SK-N-SH (cell line): ENCODE measurements at regions not wholly inside any gene's neighbourhood (a gene's known extent, or its start where the extent isn't known, plus 50 kb on each side); places are given as distances from the start of the nearest gene placed in this dataset.

Experiments used
- CTCF ChIA-PET: fragments of 300-600, 350-600 bp; formaldehyde crosslinking; extraction: SDS; loops from one replicate; lab custom pipeline; 2021; lab: Yijun Ruan, JAX
- POLR2A ChIA-PET: fragments of 350-600 bp; sonication (Branson Sonifier 250); formaldehyde crosslinking; extraction: SDS; loops from one replicate; lab custom pipeline; 2020; ENCODE audit warnings: antibody characterized with exemption, inconsistent platforms; lab: Yijun Ruan, JAX
- DNase-seq: peaks from one replicate; pipeline ENCODE4 v3.0.0; 2012
- H2AFZ ChIP-seq: fragments of 200-600 bp; sonication (generic); 2 replicates; pipeline ENCODE4 v1.8.1; 2016; ENCODE audit warnings: antibody characterized with exemption, mild to moderate bottlenecking, low read depth
- H3F3A ChIP-seq: fragments of 200-600 bp; sonication (generic); replicated peaks from 2 replicates; pipeline ENCODE3; 2016; ENCODE audit warnings: antibody characterized with exemption, mild to moderate bottlenecking; ENCODE audit not compliant: insufficient read depth
- H3K27ac ChIP-seq, 2 experiments: fragments of 200-500 bp in 1 of 2; fragments of 200-600 bp in 1 of 2; sonication (Bioruptor generic) in 1 of 2; sonication (generic), shearing (Covaris generic) in 1 of 2; 2 replicates each; pipeline versions ENCODE4 v1.5.1 to v1.6.1; 2014 to 2016; ENCODE audit warnings: low read depth in 2 of 2, inconsistent platforms in 1 of 2, low read length in 1 of 2, mild to moderate bottlenecking in 1 of 2, mixed read lengths in 1 of 2
- H3K27me3 ChIP-seq: fragments of 200-600 bp; sonication (generic), shearing (Covaris generic); 2 replicates; pipeline ENCODE4 v1.6.1; 2016; ENCODE audit warnings: mixed run types; ENCODE audit not compliant: insufficient read depth
- H3K36me3 ChIP-seq, 2 experiments: fragments of 200-500 bp in 1 of 2; fragments of 200-600 bp in 1 of 2; sonication (Bioruptor generic) in 1 of 2; sonication (generic) in 1 of 2; replicated peaks in 1 of 2; 2 replicates each; pipeline versions ENCODE3 to v1.5.1; 2014 to 2016; ENCODE audit warnings: low read length in 1 of 2, mild to moderate bottlenecking in 1 of 2; ENCODE audit not compliant: insufficient read depth in 2 of 2, control insufficient read depth in 1 of 2
- H3K4me1 ChIP-seq, 2 experiments: fragments of 200-500 bp in 1 of 2; fragments of 200-600 bp in 1 of 2; sonication (Bioruptor generic) in 1 of 2; sonication (generic), shearing (Covaris generic) in 1 of 2; 2 replicates each; pipeline versions ENCODE4 v1.5.1 to v1.6.1; 2014 to 2016; ENCODE audit warnings: low read depth in 1 of 2, low read length in 1 of 2, mixed run types in 1 of 2; ENCODE audit not compliant: insufficient read depth in 2 of 2, control insufficient read depth in 1 of 2
- H3K4me2 ChIP-seq: fragments of 200-600 bp; sonication (generic), shearing (Covaris generic); 2 replicates; pipeline ENCODE4 v1.6.1; 2017; ENCODE audit warnings: mixed run types
- H3K4me3 ChIP-seq, 2 experiments: fragments of 200-500 bp in 1 of 2; fragments of 200-600 bp in 1 of 2; sonication (Bioruptor generic) in 1 of 2; sonication (generic), shearing (Covaris generic) in 1 of 2; 2 replicates each; pipeline versions ENCODE4 v1.5.1 to v1.8.1; 2014 to 2016; ENCODE audit warnings: low read depth in 2 of 2, inconsistent platforms in 1 of 2, low read length in 1 of 2, mild to moderate bottlenecking in 1 of 2, mixed read lengths in 1 of 2, moderate library complexity in 1 of 2
- H3K79me2 ChIP-seq: fragments of 200-600 bp; sonication (generic); 2 replicates; pipeline ENCODE4 v1.8.1; 2017; ENCODE audit warnings: mild to moderate bottlenecking; ENCODE audit not compliant: insufficient read depth
- H3K9ac ChIP-seq: fragments of 200-600 bp; sonication (generic); 2 replicates; pipeline ENCODE4 v1.6.1; 2017; ENCODE audit warnings: mixed run types
- H3K9me2 ChIP-seq: fragments of 200-600 bp; sonication (generic); 2 replicates; pipeline ENCODE4 v1.6.1; 2017; ENCODE audit warnings: mixed run types
- H3K9me3 ChIP-seq: fragments of 200-600 bp; sonication (generic); 2 replicates; pipeline ENCODE4 v1.6.1; 2017; ENCODE audit warnings: mixed run types, mild to moderate bottlenecking, moderate library complexity
- H4K20me1 ChIP-seq: fragments of 200-600 bp; sonication (generic); 2 replicates; pipeline ENCODE4 v1.6.1; 2017; ENCODE audit warnings: mild to moderate bottlenecking, mixed run types; ENCODE audit not compliant: insufficient read depth
- CHD2 ChIP-seq: fragments of 150-350 bp; IDR thresholded peaks from 2 replicates; pipeline ENCODE4 v1.6.1; 2018; ENCODE audit warnings: low read length; ENCODE audit not compliant: partially characterized antibody
- EP300 ChIP-seq, 2 experiments: IDR thresholded peaks; 2 replicates each; pipeline versions ENCODE4 v1.4.0 to v1.6.1; 2012; ENCODE audit warnings: borderline replicate concordance in 1 of 2, low read depth in 1 of 2, low read length in 1 of 2
- FOSL2 ChIP-seq: IDR thresholded peaks from 2 replicates; pipeline ENCODE4 v1.4.0; 2012; ENCODE audit warnings: low read depth, mild to moderate bottlenecking, moderate library complexity, borderline replicate concordance
- GATA2 ChIP-seq: sonication (generic); formaldehyde crosslinking; IDR thresholded peaks from 2 replicates; pipeline ENCODE4 v1.5.0; 2020; ENCODE audit warnings: mild to moderate bottlenecking, missing genetic modification reagents
- MEF2A ChIP-seq: IDR thresholded peaks from 2 replicates; pipeline ENCODE4 v1.4.0; 2012; ENCODE audit warnings: low read depth, borderline replicate concordance
- RAD21 ChIP-seq: IDR thresholded peaks from 2 replicates; pipeline ENCODE4 v1.6.1; 2012; ENCODE audit warnings: mild to moderate bottlenecking, low read length
- RCOR1 ChIP-seq: fragments of 150-350 bp; IDR thresholded peaks from 2 replicates; pipeline ENCODE4 v1.6.1; 2017; ENCODE audit warnings: antibody characterized with exemption, low read length
- REST ChIP-seq: IDR thresholded peaks from 2 replicates; pipeline ENCODE4 v1.6.1; 2012; ENCODE audit warnings: mild to moderate bottlenecking, low read depth, low read length, moderate library complexity
- RXRA ChIP-seq: IDR thresholded peaks from 2 replicates; pipeline ENCODE4 v1.4.0; 2012; ENCODE audit warnings: low read depth, mild to moderate bottlenecking, borderline replicate concordance
- SIN3A ChIP-seq: IDR thresholded peaks from 2 replicates; pipeline ENCODE4 v1.6.1; 2012; ENCODE audit warnings: low read depth, mild to moderate bottlenecking, low read length, moderate library complexity, borderline replicate concordance
- TAF1 ChIP-seq: IDR thresholded peaks from 2 replicates; pipeline ENCODE4 v1.6.1; 2012; ENCODE audit warnings: low read depth, mild to moderate bottlenecking, low read length, moderate library complexity, borderline replicate concordance
- USF2 ChIP-seq: fragments of 150-350 bp; IDR thresholded peaks from 2 replicates; pipeline ENCODE4 v1.6.1; 2017; ENCODE audit warnings: antibody characterized with exemption, low read length, low read depth, borderline replicate concordance
- ZBTB33 ChIP-seq: IDR thresholded peaks from 2 replicates; pipeline ENCODE4 v1.4.0; 2012; ENCODE audit warnings: low read depth, borderline replicate concordance
- WGBS: methylation state at CpG from one replicate; pipeline ENCODE4 v1.1.6; 2017; ENCODE audit warnings: low lambda C conversion rate; 5-methylcytosine and 5-hydroxymethylcytosine counted together

GRCh38 chr18:22045221-22045918 is 124.0 kb upstream of the GATA6 start:
- Histone ChIP-seq H3K36me3 (no peaks in the 10 kb centered on the region), H3K4me3 (no peak overlapping the region), H3K9me3 (no peaks in the 10 kb centered on the region), H3K9me2 (no peaks in the 10 kb centered on the region), H3K27me3 (peaks cover 62% of the 10 kb centered on the region; the same call in 1 of the 2 replicates), H3K79me2 (no peaks in the 10 kb centered on the region), H3K4me2 (no peak overlapping the region), H4K20me1 (no peaks in the 10 kb centered on the region), H3K27ac (no peak overlapping the region), H3K9ac (no peak overlapping the region), H3K4me1 (no peaks in the 10 kb centered on the region), H3F3A (no peaks in the 10 kb centered on the region), H2AFZ (no peak overlapping the region)
- POLR2A ChIA-PET: no interaction called here
- 9% methylated on average over 6 of the region's 6 CpGs for WGBS
- CTCF ChIA-PET: no interaction called here
- no peak for DNase-seq
- TF ChIP-seq USF2 (no peak), ZBTB33 (no peak), TAF1 (no peak), FOSL2 (no peak), GATA2 (CRISPR knock-in tag) (no peak), RAD21 (no peak), EP300 (IDR thresholded peaks at IDR 0.05; ENCODE audit: borderline replicate concordance in 1 of 2, low read depth in 1 of 2, low read length in 1 of 2) (no peak)

GRCh38 chr18:22046473-22046872 is 122.9 kb upstream of the GATA6 start:
- H3K27ac ChIP-seq: no peak overlapping the region
- no peaks in the 10 kb centered on the region for H4K20me1 ChIP-seq
- peaks cover 60% of the 10 kb centered on the region; the same call in 1 of the 2 replicates for H3K27me3 ChIP-seq
- no peak overlapping the region for H3K9ac ChIP-seq
- no peaks in the 10 kb centered on the region for H3K36me3 ChIP-seq
- H3K9me3 ChIP-seq: no peaks in the 10 kb centered on the region
- H3K4me1 ChIP-seq: no peaks in the 10 kb centered on the region
- H3K79me2 ChIP-seq: no peaks in the 10 kb centered on the region
- no peak overlapping the region for H3K4me2 ChIP-seq
- whole genome bisulfite sequencing: 17% methylated on average over 2 of the region's 2 CpGs
- POLR2A ChIA-PET: no interaction called here
- H2AFZ ChIP-seq: no peak overlapping the region
- DNase-seq: no peak
- H3F3A ChIP-seq: no peaks in the 10 kb centered on the region
- TF ChIP-seq SIN3A: no peak
- TF ChIP-seq CHD2: no peak
- no peak for TF ChIP-seq RCOR1
- TF ChIP-seq REST: no peak
- no peak for TF ChIP-seq RXRA
- no peak for TF ChIP-seq MEF2A
- TF ChIP-seq, all 33 proteins: peak for 0
- no peaks in the 10 kb centered on the region for H3K9me2 ChIP-seq
- CTCF ChIA-PET: interaction anchor here (1.2 to 2.0 kb wide), 2 partner anchors 48 to 49 kb away, joined by 4 to 5 read pairs; no protein-coding TSS in a partner anchor
- no peak overlapping the region for H3K4me3 ChIP-seq
